CD14-positive monocyte (primary cell): ENCODE measurements at regions not wholly inside any gene's neighbourhood (a gene's known extent, or its start where the extent isn't known, plus 50 kb on each side); places are given as distances from the start of the nearest gene placed in this dataset.

ENCODE experiments used
- DNase-seq, 3 donors: peaks; one replicate each; pipeline ENCODE4 v3.0.0-alpha.2; 2011 to 2022
- H2AFZ ChIP-seq: 2 replicates; pipeline ENCODE4 v1.6.0; 2012; ENCODE audit warnings: mild to moderate bottlenecking, low read depth, low read length, inconsistent platforms; ENCODE audit not compliant: insufficient read depth, poor library complexity, severe bottlenecking
- H3K27ac ChIP-seq, 2 donors: 1 replicate in 1 of 2; 2 replicates in 1 of 2; pipeline ENCODE4 v1.5.1; 2012 to 2013; ENCODE audit warnings: low read length in 2 of 2, control low read depth in 1 of 2, inconsistent platforms in 1 of 2, low read depth in 1 of 2, mild to moderate bottlenecking in 1 of 2
- H3K27me3 ChIP-seq, 2 donors: one replicate each; pipeline versions ENCODE4 v1.6.0 to v1.6.1; 2011 to 2013; ENCODE audit warnings: low read length in 2 of 2; ENCODE audit not compliant: control insufficient read depth in 2 of 2, insufficient read depth in 2 of 2
- H3K36me3 ChIP-seq, 2 donors: replicated peaks in 1 of 2; 1 replicate in 1 of 2; 2 replicates in 1 of 2; pipeline versions ENCODE4 v1.5.1 to v1.6.1; 2012 to 2013; ENCODE audit warnings: low read length in 2 of 2, control low read depth in 1 of 2, inconsistent platforms in 1 of 2, mild to moderate bottlenecking in 1 of 2; ENCODE audit not compliant: insufficient read depth in 2 of 2, control insufficient read depth in 1 of 2
- H3K4me1 ChIP-seq, 2 donors: 1 replicate in 1 of 2; 2 replicates in 1 of 2; pipeline versions ENCODE4 v1.5.1 to v1.6.1; 2012 to 2013; ENCODE audit warnings: low read length in 2 of 2, control low read depth in 1 of 2, inconsistent platforms in 1 of 2, mild to moderate bottlenecking in 1 of 2, moderate library complexity in 1 of 2; ENCODE audit not compliant: insufficient read depth in 2 of 2, control insufficient read depth in 1 of 2
- H3K4me2 ChIP-seq: replicated peaks from 2 replicates; pipeline ENCODE3; 2012; ENCODE audit warnings: low read length, moderate library complexity, mild to moderate bottlenecking; ENCODE audit not compliant: poor library complexity, severe bottlenecking; ENCODE audit errors: extremely low read depth
- H3K4me3 ChIP-seq, 3 experiments: fragments of 200-600 bp in 1 of 3; sonication (generic) in 1 of 3; replicated peaks in 1 of 3; 1 replicate in 2 of 3; 2 replicates in 1 of 3; pipeline ENCODE4 v1.5.1; 2011 to 2013; ENCODE audit warnings: low read length in 3 of 3, mild to moderate bottlenecking in 3 of 3, control low read depth in 2 of 3, low read depth in 2 of 3, inconsistent platforms in 1 of 3, moderate library complexity in 1 of 3
- H3K79me2 ChIP-seq: 2 replicates; pipeline ENCODE4 v1.6.0; 2012; ENCODE audit warnings: mild to moderate bottlenecking, control low read depth, inconsistent platforms, low read length, moderate library complexity; ENCODE audit not compliant: insufficient read depth
- H3K9ac ChIP-seq: 2 replicates; pipeline ENCODE4 v1.6.0; 2017; ENCODE audit warnings: low read length, mild to moderate bottlenecking; ENCODE audit not compliant: insufficient read depth, poor library complexity, severe bottlenecking
- H3K9me3 ChIP-seq, 2 donors: replicated peaks in 1 of 2; 1 replicate in 1 of 2; 2 replicates in 1 of 2; pipeline versions ENCODE4 v1.5.1 to v1.6.1; 2012 to 2013; ENCODE audit warnings: low read length in 2 of 2, control low read depth in 1 of 2; ENCODE audit not compliant: control insufficient read depth in 1 of 2, insufficient read depth in 1 of 2
- H4K20me1 ChIP-seq: 2 replicates; pipeline ENCODE4 v1.6.0; 2012; ENCODE audit warnings: mild to moderate bottlenecking, low read length, control low read depth, moderate library complexity; ENCODE audit not compliant: insufficient read depth
- H3K27ac Mint-ChIP-seq, 7 donors: one replicate each; pipeline ENCODE4 v1.8.0; 2020; ENCODE audit warnings: mild to moderate bottlenecking in 7 of 7, mixed read lengths in 7 of 7, moderate library complexity in 6 of 7, inconsistent platforms in 2 of 7
- H3K27me3 Mint-ChIP-seq, 3 donors: one replicate each; pipeline ENCODE4 v1.8.0; 2021 to 2022; ENCODE audit warnings: low read depth in 3 of 3, mild to moderate bottlenecking in 3 of 3, mixed read lengths in 3 of 3, moderate library complexity in 3 of 3, inconsistent platforms in 1 of 3
- H3K36me3 Mint-ChIP-seq, 2 donors: one replicate each; pipeline ENCODE4 v1.8.0; 2020; ENCODE audit warnings: mixed read lengths in 2 of 2, inconsistent platforms in 1 of 2, mild to moderate bottlenecking in 1 of 2
- H3K4me1 Mint-ChIP-seq: one replicate; pipeline ENCODE4 v1.8.0; 2020; ENCODE audit warnings: mild to moderate bottlenecking, mixed read lengths
- H3K4me3 Mint-ChIP-seq, 2 donors: one replicate each; pipeline ENCODE4 v1.8.0; 2020; ENCODE audit warnings: mild to moderate bottlenecking in 2 of 2, mixed read lengths in 2 of 2, moderate library complexity in 1 of 2
- H3K9me3 Mint-ChIP-seq, 7 donors: one replicate each; pipeline ENCODE4 v1.8.0; 2020 to 2022; ENCODE audit warnings: mixed read lengths in 7 of 7, mild to moderate bottlenecking in 6 of 7, moderate library complexity in 6 of 7, inconsistent platforms in 2 of 7
- CTCF ChIP-seq: fragments of 200-600 bp; IDR thresholded peaks from one replicate; pipeline ENCODE4 v1.8.0; 2022; ENCODE audit warnings: antibody characterized with exemption, mild to moderate bottlenecking
- WGBS: methylation state at CpG from one replicate; pipeline ENCODE4 v1.1.5; 2013; ENCODE audit warnings: missing lambda C conversion rate; ENCODE audit not compliant: insufficient coverage; 5-methylcytosine and 5-hydroxymethylcytosine counted together
- intact Hi-C, 2 donors: fragments of 100-400 bp; cut with micrococcal nuclease; formaldehyde crosslinking; loops; one replicate each; pipeline versions ENCODE4 v1.15.0 to v1.15.1; 2023

- no peak for TF ChIP-seq CTCF
- peaks cover 13 to 17% (median 15%) of the 10 kb centered on the region in 3 donors for H3K27me3 Mint-ChIP-seq
- WGBS, result 78% methylated on average over 14 of the region's 15 CpGs
Observed at GRCh38 chr10:128546651-128547165, 420.5 kb upstream of the MKI67 start.

DNA sequence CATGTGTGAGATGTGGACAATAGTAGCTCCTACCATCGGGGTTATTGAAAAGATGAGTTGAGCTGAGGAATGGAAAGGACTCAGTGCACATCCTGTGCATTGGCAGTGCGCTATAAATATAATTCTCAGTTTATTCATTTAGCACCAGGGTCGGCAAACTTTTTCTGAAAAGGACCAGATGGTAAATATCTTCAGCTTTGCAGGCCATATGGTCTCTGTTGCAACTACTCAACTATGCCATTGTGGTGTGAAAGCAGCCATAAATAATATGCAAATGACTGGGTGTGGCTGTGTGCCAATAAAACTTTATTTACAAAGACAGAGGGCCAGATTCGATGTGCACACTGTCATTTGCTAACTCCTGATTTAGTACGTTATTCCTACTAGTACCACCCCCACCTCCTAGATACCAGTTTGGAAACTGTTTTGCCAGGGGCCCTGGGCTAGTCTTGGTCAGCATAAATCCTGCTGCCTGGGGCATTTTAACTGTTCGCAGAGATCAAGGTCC, 422.9 kb upstream of the MKI67 start:
- Histone ChIP-seq H3K4me3 (no peak overlapping the region), H3K27me3 (peaks cover 0 to 5% of the 10 kb centered on the region in 2 donors), H3K4me1 (no peaks in the 10 kb centered on the region), H2AFZ (no peak overlapping the region), H3K36me3 (no peaks in the 10 kb centered on the region), H3K27ac (no peak overlapping the region), H3K9me3 (peaks cover 0 to 6% of the 10 kb centered on the region in 2 donors), H3K9ac (no peak overlapping the region), H4K20me1 (no peaks in the 10 kb centered on the region), H3K79me2 (no peaks in the 10 kb centered on the region), H3K4me2 (no peak overlapping the region)
- H3K27me3 Mint-ChIP-seq, result peaks cover 3 to 9% (median 5%) of the 10 kb centered on the region in 3 donors
- no peak overlapping the region for H3K27ac Mint-ChIP-seq
- no peak overlapping the region for H3K4me3 Mint-ChIP-seq
- intact Hi-C loops, result no loop called here
- WGBS, result 89% methylated on average over 2 of the region's 6 CpGs
- no peak for TF ChIP-seq CTCF
- DNase-seq, result no peak
- no peaks in the 10 kb centered on the region for H3K36me3 Mint-ChIP-seq
- peaks cover 0 to 7% (median 2%) of the 10 kb centered on the region in 7 donors for H3K9me3 Mint-ChIP-seq
- no peaks in the 10 kb centered on the region for H3K4me1 Mint-ChIP-seq

More at GRCh38 chr10:128546651-128547165, 420.5 kb upstream of the MKI67 start:
- no peak overlapping the region for H3K27ac Mint-ChIP-seq
- Histone ChIP-seq H3K9ac (no peak overlapping the region), H3K79me2 (no peaks in the 10 kb centered on the region), H3K4me1 (no peaks in the 10 kb centered on the region), H3K27ac (no peak overlapping the region), H3K27me3 (peaks cover 5 to 9% of the 10 kb centered on the region in 2 donors), H4K20me1 (no peaks in the 10 kb centered on the region), H3K36me3 (no peaks in the 10 kb centered on the region), H3K4me2 (no peak overlapping the region), H3K4me3 (no peak overlapping the region), H2AFZ (no peak overlapping the region), H3K9me3 (no peaks in the 10 kb centered on the region)
- intact Hi-C loops, result no loop called here
- H3K4me3 Mint-ChIP-seq, result no peak overlapping the region
- peaks cover 0 to 2% (median 0%) of the 10 kb centered on the region in 7 donors for H3K9me3 Mint-ChIP-seq
- H3K4me1 Mint-ChIP-seq, result no peaks in the 10 kb centered on the region
- H3K36me3 Mint-ChIP-seq, result no peaks in the 10 kb centered on the region
- no peak for DNase-seq
